ENCODE measurements at regions not wholly inside any gene's neighbourhood (a gene's known extent, or its start where the extent isn't known, plus 50 kb on each side); places are given as distances from the start of the nearest gene placed in this dataset.

DNA sequence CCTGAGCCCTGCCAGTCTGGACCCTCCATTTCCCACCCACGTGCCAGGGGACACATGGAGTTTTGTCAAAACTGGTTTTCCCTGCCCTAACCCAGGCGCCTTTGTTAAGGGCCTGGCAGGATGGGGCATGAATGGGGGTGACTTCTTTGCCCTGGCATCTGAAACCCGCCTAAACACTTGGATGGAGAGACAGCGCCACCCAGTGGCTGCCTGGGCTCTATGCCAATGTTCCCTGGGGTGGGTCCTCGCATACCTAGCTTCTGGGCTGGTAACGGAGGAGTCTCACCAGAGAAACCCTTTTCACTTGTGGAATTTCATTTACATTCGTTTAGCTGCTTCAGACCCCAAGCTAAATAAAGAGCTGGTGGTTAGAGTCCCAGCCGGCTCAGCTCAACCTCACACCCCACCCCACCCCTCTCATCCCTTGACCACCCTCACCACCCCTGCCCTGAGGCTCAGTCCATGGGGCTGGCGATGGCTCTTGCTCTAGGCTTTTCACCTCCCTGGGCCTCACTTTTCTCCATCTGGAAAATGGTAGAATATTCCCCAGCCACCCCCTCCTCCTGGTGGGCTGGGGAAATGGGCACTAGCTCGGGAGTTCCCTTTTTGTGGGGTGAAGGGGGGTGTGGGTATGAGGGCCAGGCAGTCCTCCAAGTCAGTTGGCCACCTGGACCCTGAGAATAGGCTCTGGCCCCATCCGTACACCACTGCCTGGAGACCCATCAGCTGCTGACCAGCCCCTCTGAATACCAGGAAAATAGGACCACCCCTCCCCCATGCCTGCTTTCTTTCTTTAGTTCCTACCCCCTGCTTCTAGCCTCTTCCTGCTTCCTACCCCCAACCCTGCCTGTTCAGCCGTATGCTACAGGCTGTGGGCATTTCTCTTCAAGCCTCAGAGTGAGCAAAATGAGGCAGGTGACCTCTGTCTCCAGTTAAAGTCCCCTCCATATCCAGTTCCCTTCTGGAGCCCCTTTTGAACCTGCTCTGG, 57.1 kb upstream of the PJA1 start:
- 16 to 19% (median 19%) methylated on average over 10 to 12 of the region's 12 CpGs for WGBS, 3 donors
- intact Hi-C loops (cut with DNase I): loop anchor here (1.0 to 5.0 kb wide), 3 partner anchors 128 to 400 kb away; partner anchors contain the start of gene EFNB1 (in 1 of the 2)
- peak; percentile 56 to 80 for DNase-seq
- peak; percentile 75 to 88 (median 83) for ATAC-seq
- peaks cover 0 to 13% (median 0%) of the 10 kb centered on the region in 3 donors for H3K27me3 ChIP-seq (ENCODE audit: insufficient read depth in 3 of 3, low read length in 2 of 3)
- H3K9me3 ChIP-seq: no peaks in the 10 kb centered on the region
- H3K27ac ChIP-seq: no peak overlapping the region
- no peaks in the 10 kb centered on the region for H3K36me3 ChIP-seq (ENCODE audit: insufficient read depth in 1 of 2, low read depth in 1 of 2)
- TF ChIP-seq, protein P1, sequence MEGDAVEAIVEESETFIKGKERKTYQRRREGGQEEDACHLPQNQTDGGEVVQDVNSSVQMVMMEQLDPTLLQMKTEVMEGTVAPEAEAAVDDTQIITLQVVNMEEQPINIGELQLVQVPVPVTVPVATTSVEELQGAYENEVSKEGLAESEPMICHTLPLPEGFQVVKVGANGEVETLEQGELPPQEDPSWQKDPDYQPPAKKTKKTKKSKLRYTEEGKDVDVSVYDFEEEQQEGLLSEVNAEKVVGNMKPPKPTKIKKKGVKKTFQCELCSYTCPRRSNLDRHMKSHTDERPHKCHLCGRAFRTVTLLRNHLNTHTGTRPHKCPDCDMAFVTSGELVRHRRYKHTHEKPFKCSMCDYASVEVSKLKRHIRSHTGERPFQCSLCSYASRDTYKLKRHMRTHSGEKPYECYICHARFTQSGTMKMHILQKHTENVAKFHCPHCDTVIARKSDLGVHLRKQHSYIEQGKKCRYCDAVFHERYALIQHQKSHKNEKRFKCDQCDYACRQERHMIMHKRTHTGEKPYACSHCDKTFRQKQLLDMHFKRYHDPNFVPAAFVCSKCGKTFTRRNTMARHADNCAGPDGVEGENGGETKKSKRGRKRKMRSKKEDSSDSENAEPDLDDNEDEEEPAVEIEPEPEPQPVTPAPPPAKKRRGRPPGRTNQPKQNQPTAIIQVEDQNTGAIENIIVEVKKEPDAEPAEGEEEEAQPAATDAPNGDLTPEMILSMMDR (IDR thresholded peaks at IDR 0.05): peak; percentile 75
- no peaks in the 10 kb centered on the region for H3K4me1 ChIP-seq
- H3K4me3 ChIP-seq: no peak overlapping the region

DNA sequence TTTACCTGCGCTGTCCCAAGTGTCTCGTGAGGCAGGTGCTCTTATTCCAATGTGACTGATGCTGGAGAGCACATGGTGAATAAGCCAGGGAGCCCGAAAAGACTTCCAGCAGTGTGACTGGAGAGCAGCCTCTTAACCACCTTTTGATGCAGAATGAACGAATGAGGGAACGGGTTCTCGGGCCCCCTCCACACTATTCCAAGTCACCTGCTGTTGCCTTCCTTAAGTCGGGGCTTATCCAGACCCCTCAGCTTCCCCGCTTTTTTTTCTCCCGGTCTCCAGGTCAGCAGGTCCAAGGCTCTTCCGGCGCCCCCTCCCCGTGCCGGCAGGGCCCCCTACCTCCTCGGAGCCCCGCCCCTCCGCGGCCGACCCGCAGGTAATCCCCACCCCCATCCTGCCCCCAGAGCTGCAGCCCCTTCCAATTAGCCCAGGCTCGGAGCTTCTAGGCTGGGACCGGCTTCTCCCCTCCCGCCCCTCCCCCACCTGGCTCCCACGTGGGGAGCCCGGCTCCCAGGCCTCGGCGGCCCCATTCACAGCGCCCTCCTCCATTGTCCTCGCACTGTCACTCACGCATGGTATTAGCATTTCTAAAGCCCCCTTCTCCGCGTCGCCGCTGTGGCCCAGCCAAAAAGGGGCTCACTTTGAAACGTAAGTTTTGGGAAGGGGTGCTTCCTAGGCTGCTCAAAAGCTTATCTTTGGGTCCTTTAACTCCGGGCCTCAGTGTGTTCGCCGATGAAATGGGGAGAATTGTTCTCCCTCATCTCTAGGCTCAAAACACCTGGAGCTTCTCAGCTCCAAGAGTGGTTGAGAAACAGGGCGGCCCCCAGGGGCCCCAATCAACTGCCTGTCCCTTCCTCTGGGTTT, 56.2 kb upstream of the PJA1 start:
- intact Hi-C loops (cut with DNase I): loop anchor here (1.0 to 5.0 kb wide), 3 partner anchors 127 to 399 kb away; partner anchors contain the start of gene EFNB1 (in 1 of the 2)
- TF ChIP-seq, protein P1 (IDR thresholded peaks at IDR 0.05): no peak
- H3K36me3 ChIP-seq (ENCODE audit: insufficient read depth in 1 of 2, low read depth in 1 of 2): no peaks in the 10 kb centered on the region
- WGBS, 3 donors: 32 to 42% (median 35%) methylated on average over 27 to 36 of the region's 38 CpGs
- DNase-seq: no peak
- no peaks in the 10 kb centered on the region for H3K9me3 ChIP-seq
- H3K27ac ChIP-seq: no peak overlapping the region
- peaks cover 0 to 13% (median 0%) of the 10 kb centered on the region in 3 donors for H3K27me3 ChIP-seq (ENCODE audit: insufficient read depth in 3 of 3, low read length in 2 of 3)
- ATAC-seq: no peak
- no peaks in the 10 kb centered on the region for H3K4me1 ChIP-seq
- no peak overlapping the region for H3K4me3 ChIP-seq

DNA sequence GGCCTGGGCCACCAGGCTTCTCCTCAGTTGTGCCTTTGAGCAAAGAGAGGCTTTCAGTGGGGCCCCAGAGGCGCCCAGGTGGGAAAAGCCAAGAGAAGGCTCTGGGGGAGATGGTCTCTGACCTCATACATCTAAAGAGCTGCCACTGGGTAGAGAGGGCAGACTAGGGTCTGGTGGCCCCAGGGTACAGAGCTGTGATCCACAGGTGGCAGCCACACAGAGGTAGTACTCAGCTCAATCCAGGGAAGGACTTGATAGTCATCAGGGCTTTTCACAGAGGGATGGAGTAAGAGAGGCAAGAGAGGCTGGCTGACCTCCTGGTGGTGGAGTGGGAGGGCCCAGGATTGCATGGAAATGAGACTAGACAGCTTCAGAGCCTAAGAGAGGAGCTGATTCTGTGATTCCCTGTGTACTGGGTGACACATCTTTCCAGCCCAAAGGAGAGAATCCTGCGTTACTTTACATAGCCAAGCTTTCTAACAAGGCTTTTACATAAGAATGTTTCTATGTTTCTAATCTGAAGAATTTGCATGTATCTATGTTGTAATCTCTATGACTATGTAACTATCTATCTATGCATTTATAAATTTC, 53.2 kb upstream of the PJA1 start:
- WGBS, 3 donors: 84 to 100% (median 90%) methylated on average over 2 of the region's 2 CpGs

DNA sequence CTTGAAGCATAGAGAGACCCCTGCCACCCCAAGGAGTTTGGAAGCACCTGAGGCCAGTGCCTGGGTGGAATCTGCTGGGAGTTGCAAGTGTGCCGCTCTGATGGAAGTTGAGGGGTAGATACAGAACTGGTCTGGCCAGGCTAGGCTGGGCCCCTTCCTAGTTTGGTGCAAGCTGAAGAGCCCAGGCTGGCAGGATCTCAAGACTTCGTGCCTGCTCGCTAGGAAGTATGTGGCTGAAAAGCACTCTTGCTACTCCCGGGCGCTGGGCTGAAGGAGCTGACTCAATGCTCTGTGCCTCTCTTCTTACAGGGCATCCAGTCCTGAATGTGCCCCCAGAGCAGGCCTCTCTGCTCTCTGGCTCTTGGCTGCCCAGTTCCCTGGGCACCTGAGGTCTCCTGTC, 51.7 kb upstream of the PJA1 start:
- H3K4me1 ChIP-seq: no peaks in the 10 kb centered on the region
- DNase-seq (no peak), ATAC-seq (no peak)
- intact Hi-C loops (cut with DNase I): no loop called here
- H3K4me3 ChIP-seq: no peak overlapping the region
- 55 to 81% (median 57%) methylated on average over 4 to 5 of the region's 5 CpGs for WGBS, 3 donors
- TF ChIP-seq, protein P1 (IDR thresholded peaks at IDR 0.05): no peak
- H3K9me3 ChIP-seq: no peaks in the 10 kb centered on the region
- no peak overlapping the region for H3K27ac ChIP-seq
- H3K36me3 ChIP-seq (ENCODE audit: insufficient read depth in 1 of 2, low read depth in 1 of 2): no peaks in the 10 kb centered on the region
- peaks cover 0 to 15% (median 0%) of the 10 kb centered on the region in 3 donors for H3K27me3 ChIP-seq (ENCODE audit: insufficient read depth in 3 of 3, low read length in 2 of 3)

More for the DNA sequence above, 53.2 kb upstream of the PJA1 start:
- TF ChIP-seq, protein P1 (IDR thresholded peaks at IDR 0.05): no peak
- Histone ChIP-seq H3K36me3 (ENCODE audit: insufficient read depth in 1 of 2, low read depth in 1 of 2) (no peaks in the 10 kb centered on the region), H3K27me3 (ENCODE audit: insufficient read depth in 3 of 3, low read length in 2 of 3) (peaks cover 0 to 21% (median 0%) of the 10 kb centered on the region in 3 donors), H3K4me1 (no peaks in the 10 kb centered on the region), H3K27ac (no peak overlapping the region), H3K9me3 (no peaks in the 10 kb centered on the region), H3K4me3 (no peak overlapping the region)
- DNase-seq (no peak), ATAC-seq (no peak)
- intact Hi-C loops (cut with DNase I): no loop called here
